ENCODE measurements at regions not wholly inside any gene's neighbourhood (a gene's known extent, or its start where the extent isn't known, plus 50 kb on each side); places are given as distances from the start of the nearest gene placed in this dataset.

DNA sequence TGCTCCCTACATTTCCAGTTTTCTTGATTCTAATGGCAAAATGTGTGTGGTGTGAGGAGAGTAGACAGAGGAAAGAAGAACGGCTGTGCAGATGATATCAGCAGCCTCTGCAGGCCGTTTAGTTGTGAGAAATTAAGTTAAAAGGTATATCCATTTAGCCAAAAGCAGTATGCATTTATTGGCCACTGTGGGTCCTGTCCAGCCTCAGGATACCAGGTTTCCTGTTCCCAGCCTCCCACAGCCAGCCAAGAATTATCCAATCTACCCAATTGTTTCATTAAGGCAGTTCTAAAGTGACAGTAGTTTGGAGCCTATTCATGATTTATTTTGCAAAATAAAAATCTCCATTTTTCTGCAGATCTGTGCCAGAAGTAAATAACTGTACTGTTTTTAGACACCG lies 107.5 kb downstream of the TMEM18 start:
- Histone ChIP-seq H3K27me3 (no peaks in the 10 kb centered on the region), H3K4me1 (no peaks in the 10 kb centered on the region), H3K36me3 (no peaks in the 10 kb centered on the region), H3K27ac (no peak overlapping the region), H3K4me3 (no peak overlapping the region), H3K9me3 (peaks cover 0 to 4% (median 0%) of the 10 kb centered on the region in 4 donors)
- ATAC-seq (ENCODE audit: low FRiP score in 2 of 2) (no peak), DNase-seq (no peak)
- 48 to 78% methylated on average over 3 of the region's 3 CpGs for WGBS, 2 donors
- TF ChIP-seq EP300 (IDR thresholded peaks at IDR 0.05) (no peak), POLR2AphosphoS5 (IDR thresholded peaks at IDR 0.05) (no peak), POLR2A (IDR thresholded peaks at IDR 0.05) (no peak)
- TF ChIP-seq, protein P1, sequence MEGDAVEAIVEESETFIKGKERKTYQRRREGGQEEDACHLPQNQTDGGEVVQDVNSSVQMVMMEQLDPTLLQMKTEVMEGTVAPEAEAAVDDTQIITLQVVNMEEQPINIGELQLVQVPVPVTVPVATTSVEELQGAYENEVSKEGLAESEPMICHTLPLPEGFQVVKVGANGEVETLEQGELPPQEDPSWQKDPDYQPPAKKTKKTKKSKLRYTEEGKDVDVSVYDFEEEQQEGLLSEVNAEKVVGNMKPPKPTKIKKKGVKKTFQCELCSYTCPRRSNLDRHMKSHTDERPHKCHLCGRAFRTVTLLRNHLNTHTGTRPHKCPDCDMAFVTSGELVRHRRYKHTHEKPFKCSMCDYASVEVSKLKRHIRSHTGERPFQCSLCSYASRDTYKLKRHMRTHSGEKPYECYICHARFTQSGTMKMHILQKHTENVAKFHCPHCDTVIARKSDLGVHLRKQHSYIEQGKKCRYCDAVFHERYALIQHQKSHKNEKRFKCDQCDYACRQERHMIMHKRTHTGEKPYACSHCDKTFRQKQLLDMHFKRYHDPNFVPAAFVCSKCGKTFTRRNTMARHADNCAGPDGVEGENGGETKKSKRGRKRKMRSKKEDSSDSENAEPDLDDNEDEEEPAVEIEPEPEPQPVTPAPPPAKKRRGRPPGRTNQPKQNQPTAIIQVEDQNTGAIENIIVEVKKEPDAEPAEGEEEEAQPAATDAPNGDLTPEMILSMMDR (IDR thresholded peaks at IDR 0.05) = no peak

DNA sequence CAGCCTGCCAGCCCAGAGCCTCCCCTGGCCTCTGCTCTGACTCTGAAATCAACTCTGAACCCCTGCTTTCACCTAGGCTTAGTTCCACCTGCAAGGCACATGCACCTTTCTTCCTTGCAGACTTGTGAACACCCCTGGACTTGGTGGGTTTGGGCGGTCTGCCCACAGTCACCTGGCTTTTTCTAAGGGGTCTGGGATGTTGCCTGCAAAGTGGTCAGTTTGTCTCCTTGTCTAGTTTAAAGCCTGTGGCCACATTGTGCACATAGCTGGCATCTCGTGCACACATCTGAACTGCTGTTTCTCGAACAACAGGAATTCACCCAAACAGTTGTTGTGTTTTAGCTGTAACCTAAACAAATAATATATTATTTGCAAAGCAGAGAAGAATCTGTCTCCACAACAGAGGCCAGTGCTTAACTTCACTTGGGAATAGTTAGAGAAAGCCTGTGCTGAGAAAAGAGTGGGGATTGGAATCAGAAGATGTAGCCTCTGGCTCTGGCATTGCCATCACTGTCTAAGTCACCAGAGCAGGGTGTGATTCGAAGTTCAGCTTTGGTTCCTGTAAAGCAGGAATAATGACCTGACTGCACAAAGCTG lies 108.5 kb downstream of the TMEM18 start:
- no peak for ATAC-seq (ENCODE audit: low FRiP score in 2 of 2)

DNA sequence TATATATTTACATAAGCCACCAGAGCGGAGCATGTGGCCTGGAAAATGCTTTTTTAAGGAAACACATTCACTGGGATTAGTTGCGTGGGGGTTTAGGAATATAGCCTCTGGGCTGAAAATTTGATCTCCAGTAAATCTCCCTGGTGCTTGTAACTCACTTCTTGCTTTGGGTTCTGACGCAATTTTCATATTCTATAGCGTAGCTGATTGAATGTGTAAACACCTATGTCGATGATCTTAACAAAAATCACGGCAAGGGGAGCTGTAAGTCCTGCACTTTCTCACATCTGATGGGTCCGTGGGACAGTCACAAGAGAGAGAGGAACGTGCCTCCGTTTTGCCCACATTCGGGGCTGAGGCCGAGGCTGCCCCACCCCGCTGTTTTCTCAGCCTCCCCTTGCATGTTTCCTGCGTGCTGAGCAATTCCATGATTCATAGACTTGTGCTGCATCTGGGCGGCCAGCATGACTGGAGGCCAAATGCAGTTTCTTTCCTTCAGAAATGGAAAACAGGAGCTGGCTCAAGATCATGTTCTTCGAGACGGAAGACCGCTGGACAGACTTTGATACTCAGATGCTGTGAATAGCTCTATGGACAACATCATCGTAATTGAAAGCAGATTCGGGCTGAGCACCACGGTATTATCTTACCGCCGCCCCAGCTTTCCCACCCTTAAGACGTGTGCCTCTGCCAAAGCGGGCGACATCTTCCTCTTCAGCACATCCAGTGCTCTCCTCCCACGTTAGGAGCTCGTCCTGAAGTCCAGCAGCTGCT lies 109.2 kb downstream of the TMEM18 start:
- 70 to 78% methylated on average over 27 of the region's 27 CpGs for WGBS, 2 donors
- ATAC-seq (ENCODE audit: low FRiP score in 2 of 2) = peak in 1 of 2 donors; percentile 93
- no peaks in the 10 kb centered on the region for H3K36me3 ChIP-seq
- TF ChIP-seq, protein P1 (IDR thresholded peaks at IDR 0.05) = no peak
- TF ChIP-seq POLR2A (IDR thresholded peaks at IDR 0.05) (no peak), POLR2AphosphoS5 (IDR thresholded peaks at IDR 0.05) (no peak), EP300 (IDR thresholded peaks at IDR 0.05) (no peak)
- H3K4me1 ChIP-seq = no peaks in the 10 kb centered on the region
- no peak overlapping the region for H3K27ac ChIP-seq
- no peak overlapping the region for H3K4me3 ChIP-seq
- H3K9me3 ChIP-seq = peaks cover 0 to 4% (median 0%) of the 10 kb centered on the region in 4 donors
- no peak for DNase-seq
- H3K27me3 ChIP-seq = no peaks in the 10 kb centered on the region

More for the DNA sequence above, 108.5 kb downstream of the TMEM18 start:
- Histone ChIP-seq H3K4me1 (no peaks in the 10 kb centered on the region), H3K27me3 (no peaks in the 10 kb centered on the region), H3K9me3 (peaks cover 0 to 4% (median 0%) of the 10 kb centered on the region in 4 donors), H3K27ac (no peak overlapping the region), H3K4me3 (no peak overlapping the region), H3K36me3 (no peaks in the 10 kb centered on the region)
- DNase-seq = no peak
- TF ChIP-seq POLR2AphosphoS5 (IDR thresholded peaks at IDR 0.05) = no peak
- TF ChIP-seq POLR2A (IDR thresholded peaks at IDR 0.05) = no peak
- TF ChIP-seq EP300 (IDR thresholded peaks at IDR 0.05) = no peak
- TF ChIP-seq, protein P1 (IDR thresholded peaks at IDR 0.05) = no peak
- WGBS, 2 donors = 67 to 78% methylated on average over 4 of the region's 4 CpGs

DNA sequence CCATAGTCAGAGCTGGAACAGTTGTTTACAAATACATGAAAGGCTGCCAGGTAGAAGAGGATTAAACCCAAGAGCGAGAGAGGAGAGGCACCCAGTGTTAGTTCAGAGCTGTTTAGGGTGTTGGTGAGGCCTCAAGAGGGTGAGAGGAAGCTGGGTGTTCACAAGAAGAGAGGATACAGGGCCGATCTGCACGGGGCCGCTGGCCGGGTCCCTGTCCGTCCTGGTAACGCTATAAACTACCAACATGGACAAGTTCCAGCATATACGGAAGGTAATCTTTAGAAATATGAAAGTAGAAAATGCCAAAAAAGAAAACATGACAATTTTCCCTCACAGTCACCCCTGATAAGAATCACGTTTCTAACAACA lies 109.7 kb downstream of the TMEM18 start:
- no peak overlapping the region for H3K4me3 ChIP-seq
- H3K4me1 ChIP-seq = no peaks in the 10 kb centered on the region
- DNase-seq (peak in 1 of 2 donors; percentile 54), ATAC-seq (ENCODE audit: low FRiP score in 2 of 2) (no peak)
- no peaks in the 10 kb centered on the region for H3K27me3 ChIP-seq
- H3K9me3 ChIP-seq = peaks cover 0 to 4% (median 0%) of the 10 kb centered on the region in 4 donors
- H3K36me3 ChIP-seq = no peaks in the 10 kb centered on the region
- no peak overlapping the region for H3K27ac ChIP-seq
- WGBS, 2 donors = 78 to 86% methylated on average over 9 of the region's 9 CpGs
- no peak for TF ChIP-seq POLR2AphosphoS5 (IDR thresholded peaks at IDR 0.05)
- TF ChIP-seq, protein P1 (IDR thresholded peaks at IDR 0.05) = no peak
- no peak for TF ChIP-seq EP300 (IDR thresholded peaks at IDR 0.05)
- no peak for TF ChIP-seq POLR2A (IDR thresholded peaks at IDR 0.05)

All from upper lobe of left lung (tissue), 6 donors.